ENCODE measurements at regions not wholly inside any gene's neighbourhood (a gene's known extent, or its start where the extent isn't known, plus 50 kb on each side); places are given as distances from the start of the nearest gene placed in this dataset.
"Not testable (repeated sequence)": the region's sequence is repeated elsewhere in the genome, so short reads cannot be mapped to it uniquely, and the experiment has no call there.

GRCh38 chr18:72991379-72991778 lies 123.6 kb upstream of the NETO1 start:
- no peak for DNase-seq (ENCODE audit: low spot score)

GRCh38 chr18:72987570-72987969 lies 119.8 kb upstream of the NETO1 start:
- not testable (repeated sequence) for DNase-seq (ENCODE audit: low spot score)

DNA sequence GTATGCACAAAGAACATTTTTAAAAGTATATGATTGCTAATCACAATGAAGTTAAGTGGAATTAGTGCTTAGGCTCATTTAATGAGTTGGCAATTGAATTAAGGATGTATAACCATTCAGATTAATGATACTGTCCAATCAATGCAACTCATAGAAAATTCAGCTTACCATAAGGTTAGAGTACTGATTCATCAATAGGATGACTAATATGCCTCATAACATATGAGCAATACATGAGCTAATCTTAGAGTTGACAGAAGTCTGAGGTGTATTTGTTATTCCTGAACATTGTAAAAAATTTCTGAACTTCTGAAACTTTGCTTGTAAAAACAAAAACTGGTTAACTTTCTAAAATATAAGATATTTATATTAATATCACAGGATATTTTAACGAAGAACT lies 118.3 kb upstream of the NETO1 start:
- DNase-seq (ENCODE audit: low spot score), result no peak

GRCh38 chr18:72985686-72986085 lies 117.9 kb upstream of the NETO1 start:
- no peak for DNase-seq (ENCODE audit: low spot score)

- DNase-seq (ENCODE audit: low spot score), result no peak
Observed at GRCh38 chr18:72984290-72984689, 116.5 kb upstream of the NETO1 start.

GRCh38 chr18:72973841-72974240 lies 106.1 kb upstream of the NETO1 start:
- DNase-seq (ENCODE audit: low spot score), result peak; percentile 2

GRCh38 chr18:72965616-72966015 lies 97.8 kb upstream of the NETO1 start:
- no peak for DNase-seq (ENCODE audit: low spot score)

DNA sequence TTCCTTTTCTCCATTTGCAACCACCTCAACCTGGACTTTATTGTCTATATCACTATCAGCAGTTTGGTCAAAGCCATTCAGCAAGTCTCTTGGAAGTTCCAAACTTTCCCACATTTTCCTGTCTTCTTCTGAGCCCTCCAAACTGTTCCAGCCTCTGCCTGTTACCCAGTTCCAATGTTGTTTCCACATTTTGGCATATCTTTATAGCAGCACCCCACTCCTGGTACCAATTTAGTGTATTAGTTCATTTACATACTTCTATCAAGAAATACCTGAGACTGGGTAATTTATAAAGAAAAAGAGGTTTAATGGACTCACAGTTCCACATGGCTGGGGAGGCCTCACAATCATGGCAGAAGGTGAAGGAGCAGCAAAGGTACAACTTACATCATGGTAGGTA lies 90.4 kb upstream of the NETO1 start:
- not testable (repeated sequence) for DNase-seq (ENCODE audit: low spot score)

- no peak for DNase-seq (ENCODE audit: low spot score)
Observed at GRCh38 chr18:72948439-72948838, 80.7 kb upstream of the NETO1 start.

DNA sequence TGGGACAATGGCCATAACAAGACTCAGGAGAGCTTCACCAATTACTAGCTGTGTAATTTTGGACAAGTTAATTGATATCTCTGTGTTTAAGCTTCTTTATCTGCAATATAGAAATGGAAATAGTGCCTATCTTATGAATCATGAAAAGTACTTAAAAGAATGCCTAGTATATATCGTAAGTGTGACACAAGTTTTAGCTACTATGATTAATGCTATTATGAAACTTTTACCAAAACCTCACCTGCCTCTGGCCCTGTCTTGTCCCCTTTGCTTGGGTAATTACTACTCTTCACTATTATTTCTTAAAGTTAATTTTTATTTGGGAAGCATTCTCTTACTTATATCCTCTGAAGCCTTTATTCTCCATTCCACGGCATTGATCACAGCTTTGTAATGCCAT lies 75.0 kb upstream of the NETO1 start:
- DNase-seq (ENCODE audit: low spot score), result no peak

DNA sequence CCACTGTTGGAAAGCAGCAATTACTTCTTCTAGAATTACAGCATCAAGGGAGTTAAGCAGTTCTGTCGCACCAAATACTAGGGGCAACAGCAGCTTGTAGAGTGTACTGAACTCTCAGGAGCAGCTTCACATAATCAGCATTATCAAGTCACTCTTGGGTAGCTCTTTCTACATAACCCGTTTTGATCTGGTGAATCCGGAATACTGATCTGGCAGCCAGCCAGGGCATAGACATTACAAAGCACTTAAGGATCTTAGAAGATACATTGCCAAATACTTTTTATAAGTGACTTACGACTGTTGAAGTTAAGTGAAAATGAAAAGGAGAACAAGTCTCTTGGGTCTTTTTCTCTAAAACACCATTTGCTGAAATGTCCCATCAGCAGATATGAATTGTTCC lies 73.2 kb upstream of the NETO1 start:
- no peak for DNase-seq (ENCODE audit: low spot score)

GRCh38 chr18:72940509-72940908 lies 72.7 kb upstream of the NETO1 start:
- no peak for DNase-seq (ENCODE audit: low spot score)

- no peak for DNase-seq (ENCODE audit: low spot score)
Observed at GRCh38 chr18:72935744-72936143, 68.0 kb upstream of the NETO1 start.

DNA sequence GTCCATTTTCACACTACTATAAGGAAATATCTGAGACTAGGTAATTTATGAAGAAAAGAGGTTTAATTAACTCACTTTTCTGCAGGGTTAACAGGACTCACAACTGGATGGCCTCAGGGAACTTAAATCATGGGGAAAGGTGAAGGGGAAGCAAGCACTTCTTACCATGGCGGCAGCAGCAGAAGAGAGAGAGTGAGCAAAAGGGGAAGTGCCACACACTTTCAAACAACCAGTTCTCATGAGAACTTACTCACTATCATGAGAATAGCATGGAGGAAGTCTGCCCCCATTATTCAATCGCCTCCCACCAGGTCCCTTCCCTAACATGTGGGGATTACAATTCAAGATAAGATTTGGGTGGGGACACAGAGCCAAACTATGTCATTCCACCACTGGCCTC lies 55.1 kb upstream of the NETO1 start:
- DNase-seq (ENCODE audit: low spot score), result no peak

Data from SW480 (cell line).